Stomach (tissue), 4 donors: ENCODE measurements at regions not wholly inside any gene's neighbourhood (a gene's known extent, or its start where the extent isn't known, plus 50 kb on each side); places are given as distances from the start of the nearest gene placed in this dataset.

Experiments
- EP300 ChIP-seq: sonication (generic); formaldehyde crosslinking; IDR thresholded peaks from one replicate; pipeline ENCODE4 v1.6.1; 2017; ENCODE audit warnings: antibody characterized with exemption
- POLR2A ChIP-seq, 4 donors: fragments of 450-650 bp; IDR thresholded peaks; one replicate each; pipeline ENCODE4 v1.6.1; 2016; ENCODE audit warnings: antibody characterized with exemption in 4 of 4, control low read depth in 2 of 4, mild to moderate bottlenecking in 1 of 4, moderate library complexity in 1 of 4
- TF ChIP-seq, protein P1 (sequence below), 7 experiments: fragments of 450-650 bp in 4 of 7; fragments of 200-600 bp in 3 of 7; sonication (generic) in 3 of 7; IDR thresholded peaks; one replicate each; pipeline ENCODE4 v1.5.1; 2016 to 2019; ENCODE audit warnings: antibody characterized with exemption in 7 of 7, control low read depth in 2 of 7, mild to moderate bottlenecking in 1 of 7

DNA sequence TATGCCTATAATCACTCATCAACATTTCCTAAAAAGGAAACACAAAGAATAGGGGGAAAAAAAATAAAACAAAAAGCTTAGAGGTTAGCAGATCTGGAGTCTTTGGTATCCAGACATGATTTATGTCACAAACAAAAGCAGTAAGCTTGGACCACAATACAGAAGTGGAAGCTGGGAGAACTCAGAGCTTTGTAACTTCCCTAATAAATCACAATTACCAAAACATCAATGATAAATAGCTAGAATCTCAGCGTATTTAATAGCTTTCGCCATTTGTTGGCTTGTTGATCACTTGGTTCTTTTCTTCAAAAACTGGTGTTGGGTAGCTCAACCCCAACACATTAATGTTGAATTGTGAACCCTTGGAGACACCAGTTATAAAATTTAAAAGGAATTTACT, 392.5 kb downstream of the IRS1 start:
- no peak for TF ChIP-seq EP300
- TF ChIP-seq POLR2A (IDR thresholded peaks at IDR 0.05): no peak
- TF ChIP-seq, protein P1, sequence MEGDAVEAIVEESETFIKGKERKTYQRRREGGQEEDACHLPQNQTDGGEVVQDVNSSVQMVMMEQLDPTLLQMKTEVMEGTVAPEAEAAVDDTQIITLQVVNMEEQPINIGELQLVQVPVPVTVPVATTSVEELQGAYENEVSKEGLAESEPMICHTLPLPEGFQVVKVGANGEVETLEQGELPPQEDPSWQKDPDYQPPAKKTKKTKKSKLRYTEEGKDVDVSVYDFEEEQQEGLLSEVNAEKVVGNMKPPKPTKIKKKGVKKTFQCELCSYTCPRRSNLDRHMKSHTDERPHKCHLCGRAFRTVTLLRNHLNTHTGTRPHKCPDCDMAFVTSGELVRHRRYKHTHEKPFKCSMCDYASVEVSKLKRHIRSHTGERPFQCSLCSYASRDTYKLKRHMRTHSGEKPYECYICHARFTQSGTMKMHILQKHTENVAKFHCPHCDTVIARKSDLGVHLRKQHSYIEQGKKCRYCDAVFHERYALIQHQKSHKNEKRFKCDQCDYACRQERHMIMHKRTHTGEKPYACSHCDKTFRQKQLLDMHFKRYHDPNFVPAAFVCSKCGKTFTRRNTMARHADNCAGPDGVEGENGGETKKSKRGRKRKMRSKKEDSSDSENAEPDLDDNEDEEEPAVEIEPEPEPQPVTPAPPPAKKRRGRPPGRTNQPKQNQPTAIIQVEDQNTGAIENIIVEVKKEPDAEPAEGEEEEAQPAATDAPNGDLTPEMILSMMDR (IDR thresholded peaks at IDR 0.05): no peak
